HepG2 (cell line): ENCODE measurements at regions not wholly inside any gene's neighbourhood (a gene's known extent, or its start where the extent isn't known, plus 50 kb on each side); places are given as distances from the start of the nearest gene placed in this dataset.

Source experiments
- ATAC-seq: fragments of 200-7000 bp; cut with Tn5 transposase; 3 replicates; pipeline ENCODE4 v1.9.1; 2020; ENCODE audit warnings: mild to moderate bottlenecking, moderate library complexity
- BruUV-seq: library from RNA; stranded (reverse); fragments of 400-500 nt; replicated peaks from 2 replicates; lab custom pipeline; 2021; lab: Mats Ljungman, UMichigan
- CTCF ChIA-PET: fragments of 300-600 bp; formaldehyde crosslinking; extraction: SDS; loops from one replicate; lab custom pipeline; 2021; ENCODE audit warnings: low total read pairs, inconsistent platforms, low intra/inter-chr PET ratio; lab: Yijun Ruan, JAX
- POLR2A ChIA-PET: fragments of 350-600 bp; sonication (Branson Sonifier 250); formaldehyde crosslinking; loops from one replicate; lab custom pipeline; 2020; ENCODE audit warnings: antibody characterized with exemption, inconsistent platforms; lab: Yijun Ruan, JAX
- DNase-seq: peaks from one replicate; pipeline ENCODE4 v3.0.0-alpha.2; 2015; ENCODE audit warnings: low spot score
- FAIRE-seq: peaks from 3 replicates; lab custom pipeline; 2011; peaks lifted over from hg19 to GRCh38; lab: Jason Lieb, UNC
- H2AFZ ChIP-seq: one replicate; pipeline ENCODE4 v1.6.1; 2011; ENCODE audit warnings: low read length, inconsistent platforms
- H3K27ac ChIP-seq: fragments of 300-600 bp; 3 replicates; pipeline ENCODE4 v1.8.0; 2011; ENCODE audit warnings: mixed run types, mild to moderate bottlenecking, mixed read lengths, low read length, inconsistent platforms; ENCODE audit not compliant: insufficient read depth; ENCODE audit errors: extremely low read length
- H3K27me3 ChIP-seq, 2 experiments: fragments of 200-600 bp in 1 of 2; 2 replicates in 1 of 2; 3 replicates in 1 of 2; pipeline versions ENCODE4 v1.6.0 to v1.8.0; 2011; ENCODE audit warnings: low read length in 2 of 2, mild to moderate bottlenecking in 2 of 2, moderate library complexity in 2 of 2, inconsistent platforms in 1 of 2; ENCODE audit not compliant: insufficient read depth in 2 of 2, control insufficient read depth in 1 of 2
- H3K36me3 ChIP-seq, 2 experiments: fragments of 200-600 bp in 1 of 2; replicated peaks in 1 of 2; 2 replicates in 1 of 2; 3 replicates in 1 of 2; pipeline versions ENCODE4 v1.5.1 to v1.8.0; 2011; ENCODE audit warnings: low read length in 2 of 2, inconsistent platforms in 1 of 2; ENCODE audit not compliant: insufficient read depth in 2 of 2, control insufficient read depth in 1 of 2
- H3K4me1 ChIP-seq: 2 replicates; pipeline ENCODE4 v1.5.1; 2012; ENCODE audit warnings: low read length, inconsistent platforms; ENCODE audit not compliant: insufficient read depth
- H3K4me2 ChIP-seq: 2 replicates; pipeline ENCODE4 v1.6.0; 2011; ENCODE audit warnings: low read depth, low read length, inconsistent platforms
- H3K4me3 ChIP-seq, 3 experiments: fragments of 200-600 bp in 1 of 3; sonication (generic), shearing (Covaris generic) in 1 of 3; replicated peaks in 1 of 3; 2 replicates each; pipeline ENCODE4 v1.5.1; 2011 to 2016; ENCODE audit warnings: low read length in 3 of 3, inconsistent platforms in 2 of 3, low read depth in 2 of 3, mild to moderate bottlenecking in 2 of 3, control low read depth in 1 of 3, mixed read lengths in 1 of 3; ENCODE audit not compliant: insufficient read depth in 1 of 3
- H3K79me2 ChIP-seq: one replicate; pipeline ENCODE4 v1.6.1; 2011; ENCODE audit warnings: low read length, inconsistent platforms; ENCODE audit not compliant: insufficient read depth
- H3K9ac ChIP-seq: 2 replicates; pipeline ENCODE4 v1.6.0; 2011; ENCODE audit warnings: mild to moderate bottlenecking, low read depth, low read length, inconsistent platforms; ENCODE audit not compliant: insufficient read depth
- H3K9me3 ChIP-seq: 2 replicates; pipeline ENCODE4 v1.5.1; 2012; ENCODE audit warnings: mild to moderate bottlenecking, low read length
- H4K20me1 ChIP-seq: 2 replicates; pipeline ENCODE4 v1.6.0; 2011; ENCODE audit warnings: inconsistent platforms, mild to moderate bottlenecking, low read length, moderate library complexity; ENCODE audit not compliant: insufficient read depth
- CCDC6 ChIP-seq: sonication (generic); formaldehyde crosslinking; IDR thresholded peaks from 2 replicates; pipeline ENCODE4 v1.8.1; 2022; ENCODE audit warnings: mild to moderate bottlenecking, missing genetic modification reagents, moderate library complexity
- HOXA7 ChIP-seq: sonication (generic); formaldehyde crosslinking; IDR thresholded peaks from 2 replicates; pipeline ENCODE4 v1.8.1; 2022; ENCODE audit warnings: mild to moderate bottlenecking, missing genetic modification reagents, moderate library complexity
- PLRG1 ChIP-seq: fragments of 450-650 bp; conservative IDR thresholded peaks from 2 replicates; pipeline ENCODE4 v1.6.1; 2016
- THAP11 ChIP-seq: IDR thresholded peaks from 2 replicates; pipeline ENCODE4 v1.6.1; 2016; ENCODE audit warnings: missing biosample characterization, missing genetic modification reagents
- ZNF530 ChIP-seq: sonication (generic); formaldehyde crosslinking; IDR thresholded peaks from 2 replicates; pipeline ENCODE4 v1.5.0; 2020; ENCODE audit warnings: low read depth, mild to moderate bottlenecking, missing genetic modification reagents
- ZNF615 ChIP-seq: sonication (generic); formaldehyde crosslinking; IDR thresholded peaks from 2 replicates; pipeline ENCODE4 v1.5.0; 2020; ENCODE audit warnings: mild to moderate bottlenecking, missing genetic modification reagents, borderline replicate concordance
- WGBS: methylation state at CpG from one replicate; pipeline ENCODE4 v1.1.6; 2017; ENCODE audit warnings: low lambda C conversion rate; 5-methylcytosine and 5-hydroxymethylcytosine counted together
- in situ Hi-C: cut with HindIII; loops from 2 replicates; pipeline ENCODE4 v1.10.0; 2017; ENCODE audit warnings: low pct_unique_long_range_greater_than_20kb; ENCODE audit not compliant: extremely low pct_ligation_motif_present
- intact Hi-C: fragments of 100-400 bp; cut with micrococcal nuclease; formaldehyde crosslinking; loops from one replicate; pipeline ENCODE4 v1.10.0; 2022; ENCODE audit not compliant: unreplicated experiment
- TF ChIP-seq, protein P1 (sequence below): sonication (generic); formaldehyde crosslinking; IDR thresholded peaks from 2 replicates; pipeline ENCODE4 v1.4.0; 2020; ENCODE audit warnings: missing genetic modification reagents, borderline replicate concordance
- TF ChIP-seq, protein P2 (sequence below): fragments of 450-650 bp; IDR thresholded peaks from 2 replicates; pipeline ENCODE4 v1.6.1; 2016

DNA sequence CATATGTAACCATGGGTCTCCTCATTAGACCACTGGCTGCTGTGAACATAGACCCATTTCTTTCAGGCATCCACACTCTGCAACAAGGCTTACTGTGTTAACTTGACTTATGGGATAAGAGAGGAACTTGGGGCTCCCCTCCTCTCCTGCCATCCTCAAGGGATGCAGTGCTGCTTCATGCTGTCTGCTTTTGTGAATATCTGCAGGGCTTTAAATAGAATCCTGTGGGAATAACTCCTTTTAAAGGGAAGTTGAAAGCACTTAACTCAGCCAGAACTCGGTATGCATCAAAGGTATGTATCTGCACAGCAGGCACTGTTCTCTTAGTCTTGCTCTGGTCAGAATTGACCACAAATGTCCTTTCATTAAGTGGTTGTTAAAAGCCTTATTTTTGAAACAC lies 222.5 kb upstream of the KIRREL3 start (continued):
- TF ChIP-seq, protein P1, sequence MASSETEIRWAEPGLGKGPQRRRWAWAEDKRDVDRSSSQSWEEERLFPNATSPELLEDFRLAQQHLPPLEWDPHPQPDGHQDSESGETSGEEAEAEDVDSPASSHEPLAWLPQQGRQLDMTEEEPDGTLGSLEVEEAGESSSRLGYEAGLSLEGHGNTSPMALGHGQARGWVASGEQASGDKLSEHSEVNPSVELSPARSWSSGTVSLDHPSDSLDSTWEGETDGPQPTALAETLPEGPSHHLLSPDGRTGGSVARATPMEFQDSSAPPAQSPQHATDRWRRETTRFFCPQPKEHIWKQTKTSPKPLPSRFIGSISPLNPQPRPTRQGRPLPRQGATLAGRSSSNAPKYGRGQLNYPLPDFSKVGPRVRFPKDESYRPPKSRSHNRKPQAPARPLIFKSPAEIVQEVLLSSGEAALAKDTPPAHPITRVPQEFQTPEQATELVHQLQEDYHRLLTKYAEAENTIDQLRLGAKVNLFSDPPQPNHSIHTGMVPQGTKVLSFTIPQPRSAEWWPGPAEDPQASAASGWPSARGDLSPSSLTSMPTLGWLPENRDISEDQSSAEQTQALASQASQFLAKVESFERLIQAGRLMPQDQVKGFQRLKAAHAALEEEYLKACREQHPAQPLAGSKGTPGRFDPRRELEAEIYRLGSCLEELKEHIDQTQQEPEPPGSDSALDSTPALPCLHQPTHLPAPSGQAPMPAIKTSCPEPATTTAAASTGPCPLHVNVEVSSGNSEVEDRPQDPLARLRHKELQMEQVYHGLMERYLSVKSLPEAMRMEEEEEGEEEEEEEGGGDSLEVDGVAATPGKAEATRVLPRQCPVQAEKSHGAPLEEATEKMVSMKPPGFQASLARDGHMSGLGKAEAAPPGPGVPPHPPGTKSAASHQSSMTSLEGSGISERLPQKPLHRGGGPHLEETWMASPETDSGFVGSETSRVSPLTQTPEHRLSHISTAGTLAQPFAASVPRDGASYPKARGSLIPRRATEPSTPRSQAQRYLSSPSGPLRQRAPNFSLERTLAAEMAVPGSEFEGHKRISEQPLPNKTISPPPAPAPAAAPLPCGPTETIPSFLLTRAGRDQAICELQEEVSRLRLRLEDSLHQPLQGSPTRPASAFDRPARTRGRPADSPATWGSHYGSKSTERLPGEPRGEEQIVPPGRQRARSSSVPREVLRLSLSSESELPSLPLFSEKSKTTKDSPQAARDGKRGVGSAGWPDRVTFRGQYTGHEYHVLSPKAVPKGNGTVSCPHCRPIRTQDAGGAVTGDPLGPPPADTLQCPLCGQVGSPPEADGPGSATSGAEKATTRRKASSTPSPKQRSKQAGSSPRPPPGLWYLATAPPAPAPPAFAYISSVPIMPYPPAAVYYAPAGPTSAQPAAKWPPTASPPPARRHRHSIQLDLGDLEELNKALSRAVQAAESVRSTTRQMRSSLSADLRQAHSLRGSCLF (CRISPR knock-in tag): no peak
- no peak for TF ChIP-seq ZNF530 (CRISPR knock-in tag)
- no peak for TF ChIP-seq HOXA7
- TF ChIP-seq PLRG1: no peak
- TF ChIP-seq THAP11 (CRISPR knock-in tag): no peak

DNA sequence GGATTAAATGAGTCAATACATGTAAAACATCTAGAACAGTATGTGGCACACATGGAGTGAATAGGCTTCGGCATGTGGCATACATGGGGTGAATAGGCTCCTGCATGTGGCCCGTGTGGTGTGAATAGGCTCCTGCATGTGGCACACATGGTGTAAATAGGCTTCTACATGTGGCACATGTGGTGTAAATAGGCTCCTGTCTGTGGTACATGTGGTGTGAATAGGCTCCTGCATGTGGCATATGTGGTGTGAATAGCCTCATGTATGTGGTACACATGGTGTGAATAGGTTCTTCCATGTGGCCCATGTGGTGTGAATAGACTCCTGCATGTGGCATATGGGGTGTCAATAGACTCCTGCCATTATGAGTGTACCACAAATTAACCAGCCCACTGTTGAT lies 219.1 kb upstream of the KIRREL3 start:
- no peaks in the 10 kb centered on the region; the same call in 1 of the 2 replicates for H3K9me3 ChIP-seq
- intact Hi-C loops (no loop called here), in situ Hi-C loops (no loop called here)
- TF ChIP-seq, protein P2, sequence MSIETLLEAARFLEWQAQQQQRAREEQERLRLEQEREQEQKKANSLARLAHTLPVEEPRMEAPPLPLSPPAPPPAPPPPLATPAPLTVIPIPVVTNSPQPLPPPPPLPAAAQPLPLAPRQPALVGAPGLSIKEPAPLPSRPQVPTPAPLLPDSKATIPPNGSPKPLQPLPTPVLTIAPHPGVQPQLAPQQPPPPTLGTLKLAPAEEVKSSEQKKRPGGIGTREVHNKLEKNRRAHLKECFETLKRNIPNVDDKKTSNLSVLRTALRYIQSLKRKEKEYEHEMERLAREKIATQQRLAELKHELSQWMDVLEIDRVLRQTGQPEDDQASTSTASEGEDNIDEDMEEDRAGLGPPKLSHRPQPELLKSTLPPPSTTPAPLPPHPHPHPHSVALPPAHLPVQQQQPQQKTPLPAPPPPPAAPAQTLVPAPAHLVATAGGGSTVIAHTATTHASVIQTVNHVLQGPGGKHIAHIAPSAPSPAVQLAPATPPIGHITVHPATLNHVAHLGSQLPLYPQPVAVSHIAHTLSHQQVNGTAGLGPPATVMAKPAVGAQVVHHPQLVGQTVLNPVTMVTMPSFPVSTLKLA: peak; percentile 96
- TF ChIP-seq CCDC6 (CRISPR knock-in tag) (no peak), ZNF615 (CRISPR knock-in tag) (no peak)
- no peaks in the 10 kb centered on the region for H3K27me3 ChIP-seq
- ATAC-seq: no peak
- DNase-seq: no peak
- H3K9ac ChIP-seq: no peak overlapping the region
- no peaks in the 10 kb centered on the region for H4K20me1 ChIP-seq
- H3K4me3 ChIP-seq: no peak overlapping the region
- no TSS peak for BruUV-seq
- H2AFZ ChIP-seq: no peak overlapping the region
- no peaks in the 10 kb centered on the region for H3K4me1 ChIP-seq
- H3K79me2 ChIP-seq: no peaks in the 10 kb centered on the region
- H3K4me2 ChIP-seq: no peak overlapping the region
- FAIRE-seq: no peak
- ChIA-PET CTCF (no interaction called here), POLR2A (no interaction called here)
- no peak overlapping the region for H3K27ac ChIP-seq
- WGBS: 0% methylated on average over 2 of the region's 2 CpGs
- no peaks in the 10 kb centered on the region for H3K36me3 ChIP-seq
